HepG2 (cell line): ENCODE measurements at regions not wholly inside any gene's neighbourhood (a gene's known extent, or its start where the extent isn't known, plus 50 kb on each side); places are given as distances from the start of the nearest gene placed in this dataset.

Experiments
- ATAC-seq: fragments of 200-7000 bp; cut with Tn5 transposase; 3 replicates; pipeline ENCODE4 v1.9.1; 2020; ENCODE audit warnings: mild to moderate bottlenecking, moderate library complexity
- BruUV-seq: library from RNA; stranded (reverse); fragments of 400-500 nt; replicated peaks from 2 replicates; lab custom pipeline; 2021; lab: Mats Ljungman, UMichigan
- CTCF ChIA-PET: fragments of 300-600 bp; formaldehyde crosslinking; extraction: SDS; loops from one replicate; lab custom pipeline; 2021; ENCODE audit warnings: low total read pairs, inconsistent platforms, low intra/inter-chr PET ratio; lab: Yijun Ruan, JAX
- POLR2A ChIA-PET: fragments of 350-600 bp; sonication (Branson Sonifier 250); formaldehyde crosslinking; loops from one replicate; lab custom pipeline; 2020; ENCODE audit warnings: antibody characterized with exemption, inconsistent platforms; lab: Yijun Ruan, JAX
- DNase-seq: peaks from one replicate; pipeline ENCODE4 v3.0.0-alpha.2; 2015; ENCODE audit warnings: low spot score
- FAIRE-seq: peaks from 3 replicates; lab custom pipeline; 2011; peaks lifted over from hg19 to GRCh38; lab: Jason Lieb, UNC
- H2AFZ ChIP-seq: one replicate; pipeline ENCODE4 v1.6.1; 2011; ENCODE audit warnings: low read length, inconsistent platforms
- H3K27ac ChIP-seq: fragments of 300-600 bp; 3 replicates; pipeline ENCODE4 v1.8.0; 2011; ENCODE audit warnings: mixed run types, mild to moderate bottlenecking, mixed read lengths, low read length, inconsistent platforms; ENCODE audit not compliant: insufficient read depth; ENCODE audit errors: extremely low read length
- H3K27me3 ChIP-seq, 2 experiments: fragments of 200-600 bp in 1 of 2; 2 replicates in 1 of 2; 3 replicates in 1 of 2; pipeline versions ENCODE4 v1.6.0 to v1.8.0; 2011; ENCODE audit warnings: low read length in 2 of 2, mild to moderate bottlenecking in 2 of 2, moderate library complexity in 2 of 2, inconsistent platforms in 1 of 2; ENCODE audit not compliant: insufficient read depth in 2 of 2, control insufficient read depth in 1 of 2
- H3K36me3 ChIP-seq, 2 experiments: fragments of 200-600 bp in 1 of 2; replicated peaks in 1 of 2; 2 replicates in 1 of 2; 3 replicates in 1 of 2; pipeline versions ENCODE4 v1.5.1 to v1.8.0; 2011; ENCODE audit warnings: low read length in 2 of 2, inconsistent platforms in 1 of 2; ENCODE audit not compliant: insufficient read depth in 2 of 2, control insufficient read depth in 1 of 2
- H3K4me1 ChIP-seq: 2 replicates; pipeline ENCODE4 v1.5.1; 2012; ENCODE audit warnings: low read length, inconsistent platforms; ENCODE audit not compliant: insufficient read depth
- H3K4me2 ChIP-seq: 2 replicates; pipeline ENCODE4 v1.6.0; 2011; ENCODE audit warnings: low read depth, low read length, inconsistent platforms
- H3K4me3 ChIP-seq, 3 experiments: fragments of 200-600 bp in 1 of 3; sonication (generic), shearing (Covaris generic) in 1 of 3; replicated peaks in 1 of 3; 2 replicates each; pipeline ENCODE4 v1.5.1; 2011 to 2016; ENCODE audit warnings: low read length in 3 of 3, inconsistent platforms in 2 of 3, low read depth in 2 of 3, mild to moderate bottlenecking in 2 of 3, control low read depth in 1 of 3, mixed read lengths in 1 of 3; ENCODE audit not compliant: insufficient read depth in 1 of 3
- H3K79me2 ChIP-seq: one replicate; pipeline ENCODE4 v1.6.1; 2011; ENCODE audit warnings: low read length, inconsistent platforms; ENCODE audit not compliant: insufficient read depth
- H3K9ac ChIP-seq: 2 replicates; pipeline ENCODE4 v1.6.0; 2011; ENCODE audit warnings: mild to moderate bottlenecking, low read depth, low read length, inconsistent platforms; ENCODE audit not compliant: insufficient read depth
- H3K9me3 ChIP-seq: 2 replicates; pipeline ENCODE4 v1.5.1; 2012; ENCODE audit warnings: mild to moderate bottlenecking, low read length
- H4K20me1 ChIP-seq: 2 replicates; pipeline ENCODE4 v1.6.0; 2011; ENCODE audit warnings: inconsistent platforms, mild to moderate bottlenecking, low read length, moderate library complexity; ENCODE audit not compliant: insufficient read depth
- EHMT2 ChIP-seq: fragments of 200-600 bp; sonication (generic); IDR thresholded peaks from 2 replicates; pipeline ENCODE4 v1.7.0; 2017; ENCODE audit warnings: antibody characterized with exemption, low read depth, low read length, borderline replicate concordance
- KDM2A ChIP-seq: sonication (generic); formaldehyde crosslinking; IDR thresholded peaks from 2 replicates; pipeline ENCODE4 v1.4.0; 2020; ENCODE audit warnings: low read depth, missing genetic modification reagents, borderline replicate concordance
- KLF12 ChIP-seq: sonication (generic); formaldehyde crosslinking; IDR thresholded peaks from 2 replicates; pipeline ENCODE4 v1.4.0; 2020; ENCODE audit warnings: missing genetic modification reagents, borderline replicate concordance
- MTA1 ChIP-seq: sonication (generic); formaldehyde crosslinking; IDR thresholded peaks from 2 replicates; pipeline ENCODE4 v1.4.0; 2020; ENCODE audit warnings: missing genetic modification reagents, mild to moderate bottlenecking, borderline replicate concordance
- NFIC ChIP-seq: IDR thresholded peaks from 2 replicates; pipeline ENCODE4 v1.6.1; 2012; ENCODE audit warnings: mild to moderate bottlenecking, low read length, inconsistent platforms
- REXO4 ChIP-seq: sonication (generic); formaldehyde crosslinking; IDR thresholded peaks from 2 replicates; pipeline ENCODE4 v1.8.0; 2022; ENCODE audit warnings: missing genetic modification reagents, mild to moderate bottlenecking, borderline replicate concordance
- SETDB1 ChIP-seq: sonication (generic); formaldehyde crosslinking; IDR thresholded peaks from 2 replicates; pipeline ENCODE4 v1.5.1; 2020; ENCODE audit warnings: missing genetic modification reagents, mild to moderate bottlenecking, borderline replicate concordance
- SOX13 ChIP-seq, 3 experiments: fragments of 450-650 bp in 1 of 3; sonication (generic) in 1 of 3; formaldehyde crosslinking in 1 of 3; IDR thresholded peaks in 2 of 3; conservative IDR thresholded peaks in 1 of 3; 2 replicates each; pipeline versions ENCODE4 v1.5.0 to v1.6.1; 2016 to 2020; ENCODE audit warnings: antibody characterized with exemption in 1 of 3, mild to moderate bottlenecking in 1 of 3, missing compliant biosample characterization in 1 of 3, missing genetic modification reagents in 1 of 3, moderate library complexity in 1 of 3
- ZNF225 ChIP-seq: sonication (generic); formaldehyde crosslinking; IDR thresholded peaks from 2 replicates; pipeline ENCODE4 v1.4.0; 2020; ENCODE audit warnings: mild to moderate bottlenecking, missing genetic modification reagents
- ZNF232 ChIP-seq: sonication (generic); formaldehyde crosslinking; IDR thresholded peaks from 2 replicates; pipeline ENCODE4 v1.4.0; 2020; ENCODE audit warnings: missing genetic modification reagents, borderline replicate concordance
- ZNF552 ChIP-seq: sonication (generic); formaldehyde crosslinking; IDR thresholded peaks from 2 replicates; pipeline ENCODE4 v1.9.0; 2022; ENCODE audit warnings: missing genetic modification reagents, mild to moderate bottlenecking, borderline replicate concordance
- ZNF570 ChIP-seq: sonication (generic); formaldehyde crosslinking; IDR thresholded peaks from 2 replicates; pipeline ENCODE4 v1.4.0; 2020; ENCODE audit warnings: mild to moderate bottlenecking, missing genetic modification reagents, borderline replicate concordance
- ZNF724P ChIP-seq: sonication (generic); formaldehyde crosslinking; IDR thresholded peaks from 2 replicates; pipeline ENCODE4 v1.8.0; 2022; ENCODE audit warnings: missing genetic modification reagents, borderline replicate concordance
- WGBS: methylation state at CpG from one replicate; pipeline ENCODE4 v1.1.6; 2017; ENCODE audit warnings: low lambda C conversion rate; 5-methylcytosine and 5-hydroxymethylcytosine counted together
- in situ Hi-C: cut with HindIII; loops from 2 replicates; pipeline ENCODE4 v1.10.0; 2017; ENCODE audit warnings: low pct_unique_long_range_greater_than_20kb; ENCODE audit not compliant: extremely low pct_ligation_motif_present
- intact Hi-C: fragments of 100-400 bp; cut with micrococcal nuclease; formaldehyde crosslinking; loops from one replicate; pipeline ENCODE4 v1.10.0; 2022; ENCODE audit not compliant: unreplicated experiment
- TF ChIP-seq, protein P1 (sequence below): sonication (generic); formaldehyde crosslinking; IDR thresholded peaks from 2 replicates; pipeline ENCODE4 v1.5.1; 2020; ENCODE audit warnings: mild to moderate bottlenecking, moderate library complexity, missing genetic modification reagents
- TF ChIP-seq, protein P2 (sequence below): sonication (generic); formaldehyde crosslinking; IDR thresholded peaks from 2 replicates; pipeline ENCODE4 v1.4.0; 2020; ENCODE audit warnings: mild to moderate bottlenecking, missing genetic modification reagents, borderline replicate concordance

DNA sequence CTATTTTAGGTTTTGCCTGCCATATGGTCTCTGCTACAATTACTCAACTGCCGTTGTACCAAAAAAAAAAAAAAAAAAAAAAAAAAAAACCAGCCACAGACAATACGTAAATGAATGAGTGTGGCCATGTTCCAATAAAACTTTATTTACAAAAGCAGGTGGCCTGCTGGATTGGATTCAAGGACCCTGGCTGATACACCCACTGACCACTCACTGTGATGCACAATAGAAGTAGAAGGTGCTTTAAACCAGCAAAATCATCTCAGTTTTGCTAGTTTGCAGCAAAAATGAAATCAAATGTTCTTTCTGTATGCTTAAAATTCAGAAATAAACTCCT, 137.4 kb downstream of the AKAIN1 start:
- FAIRE-seq (no peak), ATAC-seq (no peak), DNase-seq (no peak)
- no peak overlapping the region for H3K9ac ChIP-seq
- H3K4me3 ChIP-seq: no peak overlapping the region
- no peak overlapping the region for H2AFZ ChIP-seq
- no peaks in the 10 kb centered on the region for H3K4me1 ChIP-seq
- ChIA-PET POLR2A (no interaction called here), CTCF (no interaction called here)
- no peaks in the 10 kb centered on the region for H3K79me2 ChIP-seq
- 29% methylated on average over 2 of the region's 2 CpGs for WGBS
- no peak overlapping the region for H3K27ac ChIP-seq
- no peaks in the 10 kb centered on the region for H4K20me1 ChIP-seq
- in situ Hi-C loops (loop anchor here (5.0 to 25.0 kb wide), 3 partner anchors 875 to 1453 kb away; no protein-coding TSS in a partner anchor), intact Hi-C loops (no loop called here)
- no peaks in the 10 kb centered on the region for H3K9me3 ChIP-seq
- H3K4me2 ChIP-seq: no peak overlapping the region
- no TSS peak for BruUV-seq
- H3K27me3 ChIP-seq: no peaks in the 10 kb centered on the region
- no peaks in the 10 kb centered on the region for H3K36me3 ChIP-seq
- TF ChIP-seq KLF12 (CRISPR knock-in tag) (no peak), SETDB1 (CRISPR knock-in tag) (no peak), KDM2A (CRISPR knock-in tag) (no peak), ZNF552 (CRISPR knock-in tag) (no peak), SOX13 (IDR thresholded peaks at IDR 0.05) (no peak), SOX13 (CRISPR knock-in tag; conservative IDR thresholded peaks at IDR 0.05 in 1 of 2, IDR thresholded peaks at IDR 0.05 in 1 of 2) (no peak), ZNF570 (CRISPR knock-in tag) (no peak), REXO4 (CRISPR knock-in tag) (no peak), ZNF724P (CRISPR knock-in tag) (no peak), EHMT2 (no peak), NFIC (no peak), ZNF232 (CRISPR knock-in tag) (no peak), ZNF225 (CRISPR knock-in tag) (no peak), MTA1 (CRISPR knock-in tag) (no peak)
- TF ChIP-seq, protein P1, sequence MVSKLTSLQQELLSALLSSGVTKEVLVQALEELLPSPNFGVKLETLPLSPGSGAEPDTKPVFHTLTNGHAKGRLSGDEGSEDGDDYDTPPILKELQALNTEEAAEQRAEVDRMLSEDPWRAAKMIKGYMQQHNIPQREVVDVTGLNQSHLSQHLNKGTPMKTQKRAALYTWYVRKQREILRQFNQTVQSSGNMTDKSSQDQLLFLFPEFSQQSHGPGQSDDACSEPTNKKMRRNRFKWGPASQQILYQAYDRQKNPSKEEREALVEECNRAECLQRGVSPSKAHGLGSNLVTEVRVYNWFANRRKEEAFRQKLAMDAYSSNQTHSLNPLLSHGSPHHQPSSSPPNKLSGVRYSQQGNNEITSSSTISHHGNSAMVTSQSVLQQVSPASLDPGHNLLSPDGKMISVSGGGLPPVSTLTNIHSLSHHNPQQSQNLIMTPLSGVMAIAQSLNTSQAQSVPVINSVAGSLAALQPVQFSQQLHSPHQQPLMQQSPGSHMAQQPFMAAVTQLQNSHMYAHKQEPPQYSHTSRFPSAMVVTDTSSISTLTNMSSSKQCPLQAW (CRISPR knock-in tag): no peak
- TF ChIP-seq, protein P2, sequence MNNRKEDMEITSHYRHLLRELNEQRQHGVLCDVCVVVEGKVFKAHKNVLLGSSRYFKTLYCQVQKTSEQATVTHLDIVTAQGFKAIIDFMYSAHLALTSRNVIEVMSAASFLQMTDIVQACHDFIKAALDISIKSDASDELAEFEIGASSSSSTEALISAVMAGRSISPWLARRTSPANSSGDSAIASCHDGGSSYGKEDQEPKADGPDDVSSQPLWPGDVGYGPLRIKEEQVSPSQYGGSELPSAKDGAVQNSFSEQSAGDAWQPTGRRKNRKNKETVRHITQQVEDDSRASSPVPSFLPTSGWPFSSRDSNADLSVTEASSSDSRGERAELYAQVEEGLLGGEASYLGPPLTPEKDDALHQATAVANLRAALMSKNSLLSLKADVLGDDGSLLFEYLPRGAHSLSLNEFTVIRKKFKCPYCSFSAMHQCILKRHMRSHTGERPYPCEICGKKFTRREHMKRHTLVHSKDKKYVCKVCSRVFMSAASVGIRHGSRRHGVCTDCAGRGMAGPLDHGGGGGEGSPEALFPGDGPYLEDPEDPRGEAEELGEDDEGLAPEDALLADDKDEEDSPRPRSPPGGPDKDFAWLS (CRISPR knock-in tag): no peak
